IMR-90 (cell line): ENCODE measurements at regions not wholly inside any gene's neighbourhood (a gene's known extent, or its start where the extent isn't known, plus 50 kb on each side); places are given as distances from the start of the nearest gene placed in this dataset.
"Not testable (repeated sequence)": the region's sequence is repeated elsewhere in the genome, so short reads cannot be mapped to it uniquely, and the experiment has no call there.

Experiments used
- CTCF ChIP-seq: conservative IDR thresholded peaks from 2 replicates; pipeline ENCODE4 v1.5.1; 2012; ENCODE audit warnings: mild to moderate bottlenecking, low read depth, low read length, improper control_type of control experiment
- FOS ChIP-seq: fragments of 150-350 bp; IDR thresholded peaks from 2 replicates; pipeline ENCODE4 v1.6.1; 2016; ENCODE audit warnings: low read depth, low read length
- MAZ ChIP-seq: IDR thresholded peaks from 2 replicates; pipeline ENCODE4 v1.6.1; 2012; ENCODE audit warnings: low read depth, mild to moderate bottlenecking, low read length, improper control_type of control experiment, moderate library complexity, borderline replicate concordance
- MXI1 ChIP-seq: IDR thresholded peaks from 2 replicates; pipeline ENCODE4 v1.6.1; 2012; ENCODE audit warnings: low read depth, mild to moderate bottlenecking, low read length, moderate library complexity, borderline replicate concordance
- POLR2A ChIP-seq: IDR thresholded peaks from 2 replicates; pipeline ENCODE4 v1.6.1; 2012; ENCODE audit warnings: mild to moderate bottlenecking, low read depth, low read length
- RAD21 ChIP-seq: IDR thresholded peaks from 2 replicates; pipeline ENCODE4 v1.6.1; 2012; ENCODE audit warnings: low read length, improper control_type of control experiment
- SMC3 ChIP-seq: fragments of 150-350 bp; IDR thresholded peaks from 2 replicates; pipeline ENCODE4 v1.6.1; 2016; ENCODE audit warnings: low read depth, mild to moderate bottlenecking, antibody characterized with exemption, low read length, moderate library complexity
- USF2 ChIP-seq: fragments of 150-350 bp; IDR thresholded peaks from 2 replicates; pipeline ENCODE4 v1.6.1; 2017; ENCODE audit warnings: mild to moderate bottlenecking, antibody characterized with exemption, low read length, low read depth

GRCh38 chr6:105860927-105861326 lies 225.2 kb upstream of the PRDM1 start:
- not testable (repeated sequence) for TF ChIP-seq MXI1, USF2, RAD21, CTCF, POLR2A, FOS, SMC3, MAZ
